ENCODE measurements at regions not wholly inside any gene's neighbourhood (a gene's known extent, or its start where the extent isn't known, plus 50 kb on each side); places are given as distances from the start of the nearest gene placed in this dataset.

GRCh38 chr17:83014940-83015910 is 64.2 kb upstream of the METRNL start:
- no peak for TF ChIP-seq CTCF (IDR thresholded peaks at IDR 0.05)
- no peak overlapping the region for H3K4me3 ChIP-seq

GRCh38 chr17:83018658-83019193 is 60.7 kb upstream of the METRNL start:
- H3K27ac ChIP-seq, result no peak overlapping the region
- WGBS, 2 donors, result 90 to 95% methylated on average over 23 of the region's 23 CpGs
- no peak overlapping the region for H3K4me3 ChIP-seq
- H3K36me3 ChIP-seq, result peaks cover 0 to under 1% (median 0%) of the 10 kb centered on the region in 9 donors
- no peak for DNase-seq
- no peaks in the 10 kb centered on the region for H3K4me1 ChIP-seq
- no peaks in the 10 kb centered on the region for H3K27me3 ChIP-seq
- no peak for TF ChIP-seq CTCF (IDR thresholded peaks at IDR 0.05)
- intact Hi-C loops (cut with DNase I), result no loop called here
- ATAC-seq, result no peak
- H3K9me3 ChIP-seq, result no peaks in the 10 kb centered on the region

More at GRCh38 chr17:83014940-83015910, 64.2 kb upstream of the METRNL start:
- Histone ChIP-seq H3K27ac (no peak overlapping the region), H3K4me1 (no peaks in the 10 kb centered on the region), H3K27me3 (no peaks in the 10 kb centered on the region), H3K36me3 (no peaks in the 10 kb centered on the region), H3K9me3 (no peaks in the 10 kb centered on the region)
- no peak for DNase-seq
- intact Hi-C loops (cut with DNase I), result no loop called here
- no peak for ATAC-seq
- WGBS, 2 donors, result 95 to 96% methylated on average over 33 of the region's 33 CpGs

GRCh38 chr17:83019376-83019775 is 60.0 kb upstream of the METRNL start:
- H3K4me3 ChIP-seq, result no peak overlapping the region
- no peaks in the 10 kb centered on the region for H3K4me1 ChIP-seq
- H3K9me3 ChIP-seq, result no peaks in the 10 kb centered on the region
- peaks cover 0 to 6% (median 0%) of the 10 kb centered on the region in 9 donors for H3K36me3 ChIP-seq
- ATAC-seq (no peak), DNase-seq (no peak)
- 83 to 97% methylated on average over 10 of the region's 10 CpGs for WGBS, 2 donors
- no peak for TF ChIP-seq CTCF (IDR thresholded peaks at IDR 0.05)
- no peak overlapping the region for H3K27ac ChIP-seq
- intact Hi-C loops (cut with DNase I), result no loop called here
- H3K27me3 ChIP-seq, result no peaks in the 10 kb centered on the region

GRCh38 chr17:83024218-83024971 is 55.0 kb upstream of the METRNL start:
- 94% methylated on average over 43 of the region's 43 CpGs for WGBS, 2 donors
- no peak for DNase-seq
- no peak for TF ChIP-seq CTCF (IDR thresholded peaks at IDR 0.05)
- ATAC-seq, result no peak
- intact Hi-C loops (cut with DNase I), result no loop called here
- no peaks in the 10 kb centered on the region for H3K9me3 ChIP-seq
- H3K4me1 ChIP-seq, result no peaks in the 10 kb centered on the region
- peaks cover 0 to 13% (median 0%) of the 10 kb centered on the region in 9 donors for H3K36me3 ChIP-seq
- H3K27me3 ChIP-seq, result no peaks in the 10 kb centered on the region
- H3K4me3 ChIP-seq, result no peak overlapping the region
- H3K27ac ChIP-seq, result no peak overlapping the region
